ENCODE measurements at regions not wholly inside any gene's neighbourhood (a gene's known extent, or its start where the extent isn't known, plus 50 kb on each side); places are given as distances from the start of the nearest gene placed in this dataset.
"Not testable (repeated sequence)": the region's sequence is repeated elsewhere in the genome, so short reads cannot be mapped to it uniquely, and the experiment has no call there.

GRCh38 chr3:164351131-164351530 lies 727.2 kb downstream of the SI start:
- H3K79me2 ChIP-seq (ENCODE audit: insufficient read depth, low read length): no peaks in the 10 kb centered on the region

GRCh38 chr3:164342206-164342605 lies 736.1 kb downstream of the SI start:
- not testable (repeated sequence) for H2AFZ ChIP-seq (ENCODE audit: low read length); H3K23me2 ChIP-seq (ENCODE audit: insufficient read length, low read depth, low read length, poor library complexity, severe bottlenecking); H4K20me1 ChIP-seq (ENCODE audit: control insufficient read depth, insufficient read depth, insufficient read length); H2BK5ac ChIP-seq (ENCODE audit: insufficient read length, low read length); DNase-seq; H2BK15ac ChIP-seq (ENCODE audit: low read depth, low read length); H4K8ac ChIP-seq (replicated peaks; ENCODE audit: insufficient read length, low read depth, low read length); H3K27me3 ChIP-seq (ENCODE audit: insufficient read depth, low read length); H3K79me2 ChIP-seq (ENCODE audit: insufficient read depth, low read length); H3K18ac ChIP-seq (ENCODE audit: insufficient read length, low read depth, low read length); H3K4me3 Mint-ChIP-seq; H3K4me1 ChIP-seq (ENCODE audit: insufficient read depth, low read length); H2AK5ac ChIP-seq (ENCODE audit: insufficient read length, low read length); H3K9ac ChIP-seq (ENCODE audit: extremely low read depth, insufficient read length, low read length); H3K79me1 ChIP-seq (ENCODE audit: insufficient read depth, low read depth, low read length, poor library complexity, severe bottlenecking); H3K23ac ChIP-seq (ENCODE audit: insufficient read length, low read depth, low read length); H4K5ac ChIP-seq (ENCODE audit: insufficient read length, low read depth, low read length); H3T11ph ChIP-seq (ENCODE audit: low read length); H3K27ac ChIP-seq (ENCODE audit: insufficient read length, low read depth, low read length); H3K27ac Mint-ChIP-seq; H3K4me1 Mint-ChIP-seq; H3K27me3 Mint-ChIP-seq (ENCODE audit: low read depth); H4K91ac ChIP-seq (ENCODE audit: insufficient read length, low read depth, low read length); H2BK20ac ChIP-seq (ENCODE audit: low read depth, low read length, poor library complexity, severe bottlenecking); H3K56ac ChIP-seq (ENCODE audit: insufficient read length, low read depth, low read length); H3K4ac ChIP-seq (ENCODE audit: low read depth, low read length); H3K4me2 ChIP-seq (ENCODE audit: insufficient read depth, insufficient read length, low read length); H3K9me3 ChIP-seq (ENCODE audit: control insufficient read depth, low read depth, low read length); H3K14ac ChIP-seq (ENCODE audit: insufficient read depth, low read length); H2BK12ac ChIP-seq (ENCODE audit: insufficient read length, low read depth, low read length); H2BK120ac ChIP-seq (ENCODE audit: low read depth, low read length, poor library complexity, severe bottlenecking)
- no CpG with 5 or more reads among the region's 5 CpGs for WGBS (ENCODE audit: extremely low coverage, insufficient read length, low lambda C conversion rate)
- Mint-ChIP-seq H3K36me3 (ENCODE audit: insufficient read depth in 1 of 3, low read depth in 3 of 3) (peaks cover 0 to 21% (median 20%) of the 10 kb centered on the region in 3 experiments; a peak in 5 of 7 replicates), H3K9me3 (peaks cover 24 to 30% of the 10 kb centered on the region in 2 experiments)

More at GRCh38 chr3:164351131-164351530, 727.2 kb downstream of the SI start:
- Histone ChIP-seq H3K4me2 (ENCODE audit: insufficient read depth, insufficient read length, low read length) (no peak overlapping the region), H2AFZ (ENCODE audit: low read length) (no peak overlapping the region), H4K91ac (ENCODE audit: insufficient read length, low read depth, low read length) (no peak overlapping the region), H2BK12ac (ENCODE audit: insufficient read length, low read depth, low read length) (no peak overlapping the region), H4K8ac (replicated peaks; ENCODE audit: insufficient read length, low read depth, low read length) (no peak overlapping the region), H2BK5ac (ENCODE audit: insufficient read length, low read length) (no peak overlapping the region), H2BK15ac (ENCODE audit: low read depth, low read length) (no peak overlapping the region), H3K14ac (ENCODE audit: insufficient read depth, low read length) (no peak overlapping the region), H4K20me1 (ENCODE audit: control insufficient read depth, insufficient read depth, insufficient read length) (no peaks in the 10 kb centered on the region), H2BK20ac (ENCODE audit: low read depth, low read length, poor library complexity, severe bottlenecking) (no peak overlapping the region), H3T11ph (ENCODE audit: low read length) (no peak overlapping the region), H2AK5ac (ENCODE audit: insufficient read length, low read length) (no peak overlapping the region), H3K18ac (ENCODE audit: insufficient read length, low read depth, low read length) (no peak overlapping the region), H3K9ac (ENCODE audit: extremely low read depth, insufficient read length, low read length) (no peak overlapping the region), H4K5ac (ENCODE audit: insufficient read length, low read depth, low read length) (no peak overlapping the region), H3K23ac (ENCODE audit: insufficient read length, low read depth, low read length) (no peak overlapping the region), H3K79me1 (ENCODE audit: insufficient read depth, low read depth, low read length, poor library complexity, severe bottlenecking) (no peaks in the 10 kb centered on the region), H3K27ac (ENCODE audit: insufficient read length, low read depth, low read length) (no peak overlapping the region), H3K27me3 (ENCODE audit: insufficient read depth, low read length) (no peaks in the 10 kb centered on the region), H2BK120ac (ENCODE audit: low read depth, low read length, poor library complexity, severe bottlenecking) (no peak overlapping the region), H3K4ac (ENCODE audit: low read depth, low read length) (no peak overlapping the region), H3K4me1 (ENCODE audit: insufficient read depth, low read length) (no peaks in the 10 kb centered on the region), H3K23me2 (ENCODE audit: insufficient read length, low read depth, low read length, poor library complexity, severe bottlenecking) (no peaks in the 10 kb centered on the region), H3K9me3 (ENCODE audit: control insufficient read depth, low read depth, low read length) (no peaks in the 10 kb centered on the region), H3K56ac (ENCODE audit: insufficient read length, low read depth, low read length) (no peak overlapping the region)
- H3K9me3 Mint-ChIP-seq: peaks cover 18 to 26% of the 10 kb centered on the region in 2 experiments
- no peaks in the 10 kb centered on the region for H3K27me3 Mint-ChIP-seq (ENCODE audit: low read depth)
- no peak for TF ChIP-seq CTCF (conservative IDR thresholded peaks at IDR 0.05)
- DNase-seq: no peak
- H3K36me3 Mint-ChIP-seq (ENCODE audit: insufficient read depth in 1 of 3, low read depth in 3 of 3): peaks cover 11 to 19% (median 19%) of the 10 kb centered on the region in 3 experiments
- no peak overlapping the region for H3K4me3 Mint-ChIP-seq
- no peak overlapping the region for H3K27ac Mint-ChIP-seq
- 0 out of 4 replicates have a peak, but pooled peaks cover 0 to 2% of the 10 kb centered on the region in 2 experiments for H3K4me1 Mint-ChIP-seq
